ENCODE measurements at regions not wholly inside any gene's neighbourhood (a gene's known extent, or its start where the extent isn't known, plus 50 kb on each side); places are given as distances from the start of the nearest gene placed in this dataset.

DNA sequence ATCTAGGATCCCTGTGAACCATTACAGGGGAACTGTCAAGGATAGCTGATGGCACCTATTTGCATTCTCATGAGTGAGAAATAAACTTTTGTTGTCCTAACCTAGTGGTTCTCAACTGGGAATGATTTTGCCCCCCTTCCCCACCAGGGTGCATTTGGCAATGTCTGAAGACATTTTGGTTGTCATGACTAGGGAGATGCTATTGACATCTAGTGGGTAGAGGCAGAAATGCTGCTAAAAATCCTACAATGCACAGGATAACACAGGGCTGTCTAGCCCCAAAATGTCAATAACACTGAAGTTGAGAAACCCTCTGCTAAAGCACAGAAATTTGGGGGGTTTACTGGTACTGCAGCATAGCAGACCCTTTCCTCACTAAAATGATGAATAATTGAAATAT, 140.9 kb upstream of the SRRM4 start:
- no peaks in the 10 kb centered on the region for H3K9me3 Mint-ChIP-seq (ENCODE audit: low read depth, unreplicated experiment)
- peaks cover 7% of the 10 kb centered on the region for H3K27me3 Mint-ChIP-seq (ENCODE audit: unreplicated experiment)
- no TSS peak for BruUV-seq (replicated peaks)
- intact Hi-C loops (cut with micrococcal nuclease; ENCODE audit: unreplicated experiment), result no loop called here
- CTCF ChIA-PET, result no interaction called here
- H3K4me1 Mint-ChIP-seq (ENCODE audit: low read depth, unreplicated experiment), result no peaks in the 10 kb centered on the region
- no peak for DNase-seq
- TF ChIP-seq CTCF (IDR thresholded peaks at IDR 0.05; ENCODE audit: unreplicated experiment), result no peak
- H3K27ac Mint-ChIP-seq (ENCODE audit: unreplicated experiment), result no peak overlapping the region
- H3K36me3 Mint-ChIP-seq (ENCODE audit: insufficient read depth, unreplicated experiment), result no peaks in the 10 kb centered on the region
- H3K4me3 Mint-ChIP-seq (ENCODE audit: low read depth, unreplicated experiment), result no peak overlapping the region

DNA sequence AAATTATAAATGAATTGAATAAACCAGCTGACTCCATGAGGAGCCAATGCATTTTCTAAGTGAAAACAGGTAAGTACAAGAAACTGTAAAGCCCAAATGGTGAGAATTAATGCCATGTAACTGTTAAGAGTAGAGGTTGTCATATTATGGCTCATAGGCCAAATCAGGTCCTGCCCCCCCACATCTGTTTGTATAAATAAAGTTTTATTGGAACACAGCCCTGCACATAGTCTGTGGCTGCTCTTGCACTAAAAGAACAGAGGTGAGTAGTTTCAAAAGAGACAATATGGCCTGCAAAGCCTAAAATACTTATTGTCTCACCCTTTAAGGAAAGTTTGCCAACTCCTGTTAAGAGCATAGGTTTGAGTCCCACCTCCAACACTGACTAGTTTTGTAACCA, 140.5 kb upstream of the SRRM4 start:
- H3K4me3 Mint-ChIP-seq (ENCODE audit: low read depth, unreplicated experiment), result no peak overlapping the region
- H3K36me3 Mint-ChIP-seq (ENCODE audit: insufficient read depth, unreplicated experiment), result no peaks in the 10 kb centered on the region
- no peak for DNase-seq
- no peak for TF ChIP-seq CTCF (IDR thresholded peaks at IDR 0.05; ENCODE audit: unreplicated experiment)
- peaks cover 8% of the 10 kb centered on the region for H3K27me3 Mint-ChIP-seq (ENCODE audit: unreplicated experiment)
- no peak overlapping the region for H3K27ac Mint-ChIP-seq (ENCODE audit: unreplicated experiment)
- CTCF ChIA-PET, result no interaction called here
- no peaks in the 10 kb centered on the region for H3K4me1 Mint-ChIP-seq (ENCODE audit: low read depth, unreplicated experiment)
- intact Hi-C loops (cut with micrococcal nuclease; ENCODE audit: unreplicated experiment), result no loop called here
- BruUV-seq (replicated peaks), result no TSS peak
- H3K9me3 Mint-ChIP-seq (ENCODE audit: low read depth, unreplicated experiment), result no peaks in the 10 kb centered on the region

GRCh38 chr12:118841588-118841987, 139.8 kb upstream of the SRRM4 start:
- Mint-ChIP-seq H3K27me3 (ENCODE audit: unreplicated experiment) (peaks cover 15% of the 10 kb centered on the region), H3K36me3 (ENCODE audit: insufficient read depth, unreplicated experiment) (no peaks in the 10 kb centered on the region), H3K4me3 (ENCODE audit: low read depth, unreplicated experiment) (no peak overlapping the region), H3K27ac (ENCODE audit: unreplicated experiment) (no peak overlapping the region), H3K4me1 (ENCODE audit: low read depth, unreplicated experiment) (no peaks in the 10 kb centered on the region), H3K9me3 (ENCODE audit: low read depth, unreplicated experiment) (peaks cover 3% of the 10 kb centered on the region)
- CTCF ChIA-PET, result interaction anchor here (0.7 kb wide), 1 partner anchor 9 kb away, joined by 3 read pairs; no protein-coding TSS in a partner anchor
- no peak for TF ChIP-seq CTCF (IDR thresholded peaks at IDR 0.05; ENCODE audit: unreplicated experiment)
- intact Hi-C loops (cut with micrococcal nuclease; ENCODE audit: unreplicated experiment), result no loop called here
- no peak for DNase-seq
- BruUV-seq (replicated peaks), result no TSS peak

DNA sequence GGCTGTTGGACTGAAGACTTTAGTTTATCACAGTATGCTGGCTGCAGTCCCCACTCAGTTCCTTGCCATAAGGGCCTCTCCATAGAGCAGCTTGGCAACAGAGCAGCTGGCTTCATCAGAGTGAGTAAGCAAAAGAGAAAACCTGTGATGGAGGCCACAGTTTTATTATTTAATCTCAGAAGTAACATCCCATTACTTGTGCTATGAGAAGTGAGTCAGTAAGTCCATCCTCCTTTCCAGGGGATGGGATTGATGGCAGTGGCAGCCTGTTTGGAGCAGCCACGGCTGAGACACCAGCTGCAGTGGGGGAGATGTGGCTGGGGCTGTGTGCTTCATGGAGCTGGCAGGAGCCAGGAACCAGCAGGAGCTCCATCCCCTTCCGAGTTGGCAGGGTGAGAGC, 138.5 kb upstream of the SRRM4 start:
- Mint-ChIP-seq H3K9me3 (ENCODE audit: low read depth, unreplicated experiment) (peaks cover 3% of the 10 kb centered on the region), H3K27me3 (ENCODE audit: unreplicated experiment) (peaks cover 15% of the 10 kb centered on the region), H3K4me3 (ENCODE audit: low read depth, unreplicated experiment) (no peak overlapping the region), H3K4me1 (ENCODE audit: low read depth, unreplicated experiment) (no peaks in the 10 kb centered on the region), H3K36me3 (ENCODE audit: insufficient read depth, unreplicated experiment) (no peaks in the 10 kb centered on the region), H3K27ac (ENCODE audit: unreplicated experiment) (no peak overlapping the region)
- CTCF ChIA-PET, result no interaction called here
- DNase-seq, result no peak
- no TSS peak for BruUV-seq (replicated peaks)
- intact Hi-C loops (cut with micrococcal nuclease; ENCODE audit: unreplicated experiment), result no loop called here
- TF ChIP-seq CTCF (IDR thresholded peaks at IDR 0.05; ENCODE audit: unreplicated experiment), result no peak

DNA sequence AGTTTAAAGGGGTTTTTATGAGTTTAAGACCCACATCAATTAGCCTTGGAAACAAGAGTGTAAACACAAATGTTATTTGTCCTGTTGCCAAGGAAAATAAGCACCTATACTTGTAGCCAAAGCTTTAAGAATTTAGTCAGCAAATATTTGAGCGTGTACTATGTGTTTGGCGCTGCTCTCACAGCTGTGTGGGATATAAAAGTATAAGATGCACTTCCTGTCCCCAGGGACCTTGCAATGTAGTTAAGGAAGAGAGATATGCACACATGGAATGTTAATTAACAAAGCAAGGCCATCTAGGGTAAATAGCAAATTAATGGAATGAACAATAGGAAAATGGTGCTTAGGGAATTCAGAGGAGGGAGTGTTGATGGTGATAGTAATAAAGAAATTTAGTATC, 134.9 kb upstream of the SRRM4 start:
- H3K27ac Mint-ChIP-seq (ENCODE audit: unreplicated experiment), result no peak overlapping the region
- intact Hi-C loops (cut with micrococcal nuclease; ENCODE audit: unreplicated experiment), result no loop called here
- BruUV-seq (replicated peaks), result no TSS peak
- no peak for DNase-seq
- H3K27me3 Mint-ChIP-seq (ENCODE audit: unreplicated experiment), result peaks cover 8% of the 10 kb centered on the region
- H3K4me1 Mint-ChIP-seq (ENCODE audit: low read depth, unreplicated experiment), result no peaks in the 10 kb centered on the region
- H3K9me3 Mint-ChIP-seq (ENCODE audit: low read depth, unreplicated experiment), result peaks cover 3% of the 10 kb centered on the region
- no peak for TF ChIP-seq CTCF (IDR thresholded peaks at IDR 0.05; ENCODE audit: unreplicated experiment)
- no peak overlapping the region for H3K4me3 Mint-ChIP-seq (ENCODE audit: low read depth, unreplicated experiment)
- no peaks in the 10 kb centered on the region for H3K36me3 Mint-ChIP-seq (ENCODE audit: insufficient read depth, unreplicated experiment)
- CTCF ChIA-PET, result no interaction called here

Measured in Calu3 (cell line).